HL-60/S4 treated with retinoic acid at 250 ng/mL for 4 days and 3 days (cell line): ENCODE measurements at regions not wholly inside any gene's neighbourhood (a gene's known extent, or its start where the extent isn't known, plus 50 kb on each side); places are given as distances from the start of the nearest gene placed in this dataset.

Source experiments
- in situ Hi-C: fragments of 300-500 bp; cut with MboI; formaldehyde crosslinking; loops from 2 replicates; pipeline ENCODE4 v1.7.0; 2022; ENCODE audit warnings: low sequenced_read_pairs

DNA sequence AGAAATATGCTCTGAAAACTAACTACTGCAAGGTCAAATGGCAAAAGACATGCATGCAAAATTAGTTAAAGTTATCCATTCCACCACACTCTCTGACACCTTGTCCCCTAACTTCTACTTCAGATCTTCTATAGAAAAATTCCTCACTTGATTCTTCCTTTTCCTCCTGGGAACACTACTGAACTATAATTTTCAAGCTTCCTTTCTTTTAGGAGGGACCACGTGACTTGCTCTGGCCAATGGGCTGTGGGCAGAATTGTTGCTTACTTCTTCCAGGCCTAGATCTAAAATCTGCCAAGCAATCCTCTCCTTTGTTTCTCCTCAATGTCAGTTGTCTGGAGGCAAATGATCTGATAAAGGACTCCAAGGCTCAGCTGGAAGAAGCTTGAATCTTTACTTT lies 441.0 kb downstream of the CDK5RAP2 start:
- in situ Hi-C loops, result no loop called here

- in situ Hi-C loops, result no loop called here
These were observed 442.7 kb downstream of the CDK5RAP2 start for GRCh38 chr9:120137186-120137840.

- in situ Hi-C loops, result no loop called here
These were observed 443.3 kb downstream of the CDK5RAP2 start for GRCh38 chr9:120136696-120137095.

DNA sequence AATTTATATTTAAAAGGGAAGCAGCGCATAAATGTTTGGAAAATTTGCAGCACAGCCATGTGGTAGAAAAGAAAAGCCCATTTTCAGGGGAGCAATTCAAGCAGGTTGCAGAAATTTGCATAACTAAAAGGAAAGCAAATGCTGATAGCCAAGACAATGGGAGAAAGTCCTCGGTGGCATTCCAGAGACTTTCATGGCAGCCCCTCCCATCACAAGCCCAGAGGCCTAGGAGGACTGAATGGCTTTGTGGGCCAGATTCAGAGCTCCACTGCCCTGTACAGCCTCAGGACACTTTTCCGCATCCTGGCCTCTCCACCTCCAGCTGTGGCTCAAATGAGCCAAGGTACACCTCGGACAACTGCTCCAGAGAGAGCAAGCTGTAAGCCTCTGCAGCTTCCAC lies 462.9 kb downstream of the CDK5RAP2 start:
- in situ Hi-C loops, result no loop called here

DNA sequence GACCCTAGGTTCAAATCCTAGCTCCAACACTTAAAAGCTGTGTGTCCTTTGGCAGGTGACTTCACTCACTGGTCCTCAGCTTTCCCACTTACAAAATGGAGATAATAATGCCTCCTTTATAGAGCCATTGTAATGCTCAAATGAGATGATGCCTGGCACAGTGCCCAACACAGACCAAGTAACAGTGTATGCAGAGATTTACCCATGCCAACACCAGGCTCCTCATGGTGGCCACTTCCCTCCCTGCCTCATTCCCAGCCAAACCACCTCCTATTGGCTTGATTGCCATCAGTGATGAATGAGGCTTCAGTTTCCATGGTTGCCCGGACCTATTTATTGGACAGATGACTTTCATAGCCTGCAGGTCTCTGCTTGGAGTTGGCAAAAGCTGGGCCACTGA lies 469.4 kb downstream of the CDK5RAP2 start:
- in situ Hi-C loops, result no loop called here

DNA sequence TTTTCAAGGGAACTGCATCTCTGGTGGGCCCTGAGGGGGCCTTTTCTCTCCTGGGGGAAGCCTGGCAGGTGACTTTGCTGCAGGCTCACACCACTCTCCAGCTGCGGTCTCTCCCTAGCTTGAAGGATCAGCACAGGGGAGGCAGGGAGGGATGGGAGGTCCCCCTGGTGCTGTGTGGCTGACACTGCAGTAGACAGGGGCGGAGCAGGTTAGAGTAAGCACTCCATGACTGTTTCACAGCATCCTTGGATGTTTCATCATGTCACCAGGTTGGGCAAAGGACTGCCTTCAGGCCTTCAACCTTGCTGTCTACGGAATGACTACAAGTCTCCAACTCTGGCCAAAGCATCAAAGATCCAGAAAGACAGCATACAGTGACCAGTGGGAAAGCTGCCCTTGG lies 470.7 kb downstream of the CDK5RAP2 start:
- in situ Hi-C loops, result no loop called here

- in situ Hi-C loops, result no loop called here
These were observed 472.8 kb downstream of the CDK5RAP2 start for GRCh38 chr9:120107138-120107537.

DNA sequence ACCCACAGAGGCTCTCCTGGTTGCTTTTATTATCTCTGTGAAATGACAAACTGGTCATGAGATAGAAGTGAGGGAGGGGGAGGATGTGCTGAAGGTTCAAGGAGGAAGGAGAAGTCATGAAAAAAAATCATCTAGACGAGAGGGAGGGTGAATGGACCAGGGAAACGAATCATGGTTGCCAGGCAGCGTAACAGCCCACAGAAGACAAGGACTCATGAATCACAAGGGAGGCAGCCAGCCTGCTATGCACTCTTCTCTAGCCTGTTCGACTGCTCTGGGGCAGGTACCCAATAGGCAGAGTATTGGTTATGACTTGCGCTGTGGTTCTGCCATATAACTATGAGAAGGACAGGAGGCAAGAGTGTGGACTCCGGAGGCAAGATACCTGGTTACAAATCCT lies 475.2 kb downstream of the CDK5RAP2 start:
- in situ Hi-C loops, result no loop called here

GRCh38 chr9:120100595-120100994 lies 479.4 kb downstream of the CDK5RAP2 start:
- in situ Hi-C loops, result no loop called here

DNA sequence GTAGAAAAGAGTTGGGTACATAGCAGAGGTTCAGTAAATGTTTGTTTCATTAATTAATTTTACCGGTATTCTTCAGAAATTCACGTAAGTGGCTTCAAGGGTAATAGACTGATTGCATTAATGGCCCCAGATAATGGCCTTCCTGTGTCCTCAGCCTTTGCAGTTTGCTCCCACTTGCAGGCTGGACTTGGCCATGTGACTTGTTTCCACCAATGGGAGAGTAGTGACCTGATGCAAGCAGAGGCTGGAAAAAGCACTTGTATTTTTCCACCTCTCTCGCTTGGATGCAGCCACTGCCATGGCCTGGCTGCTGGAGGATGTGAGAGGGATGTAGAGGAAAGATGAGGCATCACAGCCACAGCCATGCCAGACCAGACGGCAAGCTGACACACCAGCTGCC lies 480.9 kb downstream of the CDK5RAP2 start:
- in situ Hi-C loops, result no loop called here

GRCh38 chr9:120098584-120098983 lies 481.4 kb downstream of the CDK5RAP2 start:
- in situ Hi-C loops, result no loop called here

DNA sequence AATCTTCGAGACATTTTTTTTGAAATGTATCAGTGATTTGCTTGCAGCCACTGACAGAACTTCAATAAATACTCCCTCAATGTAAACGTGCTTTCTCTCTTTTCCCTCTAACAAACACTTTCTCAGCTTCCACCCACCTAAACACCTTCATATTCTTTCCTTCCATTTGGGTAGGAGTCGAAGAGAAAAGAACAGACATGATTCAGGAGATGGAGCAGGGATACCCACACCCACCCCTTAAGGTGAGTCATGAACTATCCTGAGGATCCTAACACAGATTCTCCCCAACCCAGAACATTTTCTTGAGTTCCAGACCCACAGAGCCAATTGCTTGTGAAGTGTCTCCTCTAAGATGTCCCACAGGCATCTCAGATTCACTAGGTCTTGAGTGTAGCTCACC lies 488.8 kb downstream of the CDK5RAP2 start:
- in situ Hi-C loops, result no loop called here

DNA sequence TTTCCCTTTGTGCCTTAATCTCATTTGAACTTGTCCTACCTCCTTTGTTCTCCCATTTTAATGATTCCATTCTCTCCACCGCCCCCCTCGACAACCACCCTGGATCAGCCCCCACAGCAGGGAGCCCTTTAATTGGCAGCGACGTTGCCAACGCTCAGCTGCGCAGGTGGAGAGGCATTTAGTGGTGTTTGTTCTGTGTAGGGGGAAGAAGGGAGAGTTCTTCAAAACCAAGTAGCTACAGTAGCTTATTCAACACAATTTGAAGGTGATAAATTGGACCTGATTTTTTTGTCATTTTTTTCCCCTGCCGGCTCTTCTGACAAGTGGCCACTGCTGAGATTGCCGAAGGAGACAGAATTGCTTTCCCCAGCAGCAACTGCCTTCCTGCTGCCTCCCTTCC lies 499.1 kb downstream of the CDK5RAP2 start:
- in situ Hi-C loops, result no loop called here

- in situ Hi-C loops, result no loop called here
These were observed 501.9 kb downstream of the CDK5RAP2 start for GRCh38 chr9:120078112-120078511.

DNA sequence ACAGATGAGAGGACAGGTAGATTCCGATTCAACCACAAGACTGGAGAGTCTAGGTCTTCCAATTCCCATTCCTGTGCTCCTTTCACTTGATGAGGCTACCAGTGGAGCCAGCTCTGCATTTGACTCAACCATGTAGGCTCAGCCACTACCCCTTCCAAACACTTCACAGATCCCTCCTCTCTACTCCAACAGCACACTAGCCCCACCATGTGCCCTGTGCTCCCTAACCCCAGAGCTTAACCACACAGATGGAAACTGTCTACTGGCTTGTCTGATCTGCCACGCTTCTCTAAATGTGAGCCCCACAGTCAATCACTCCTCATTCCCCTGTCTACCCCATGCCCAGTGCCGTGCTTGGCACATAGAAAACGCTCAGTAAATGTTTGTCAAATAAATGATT lies 508.2 kb downstream of the CDK5RAP2 start:
- in situ Hi-C loops, result no loop called here

GRCh38 chr9:120066315-120066714 lies 513.7 kb downstream of the CDK5RAP2 start:
- in situ Hi-C loops, result no loop called here

DNA sequence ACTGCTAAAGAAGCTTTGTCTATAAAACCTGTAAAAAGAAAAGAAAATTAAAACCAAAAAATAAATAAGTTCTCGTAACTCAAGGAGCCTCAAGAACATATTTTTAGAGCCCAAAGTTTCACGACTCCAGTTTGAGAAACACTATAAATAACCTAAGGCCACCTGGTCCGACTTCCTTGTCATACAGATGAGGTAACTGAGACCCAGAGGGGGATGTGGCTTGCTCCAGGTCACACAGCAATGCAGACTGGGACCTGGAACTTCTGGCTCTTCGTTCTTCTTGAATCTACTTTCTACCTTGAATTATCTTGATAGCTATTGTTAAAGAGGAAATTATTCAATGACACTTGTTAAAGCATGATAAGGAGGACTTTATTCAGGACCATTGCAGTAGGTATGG lies 514.8 kb downstream of the CDK5RAP2 start:
- in situ Hi-C loops, result no loop called here

- in situ Hi-C loops, result no loop called here
These were observed 535.0 kb downstream of the CDK5RAP2 start for GRCh38 chr9:120045011-120045410.

GRCh38 chr9:120043448-120043847 lies 536.5 kb downstream of the CDK5RAP2 start:
- in situ Hi-C loops, result no loop called here

- in situ Hi-C loops, result no loop called here
These were observed 539.1 kb downstream of the CDK5RAP2 start for GRCh38 chr9:120040896-120041295.

DNA sequence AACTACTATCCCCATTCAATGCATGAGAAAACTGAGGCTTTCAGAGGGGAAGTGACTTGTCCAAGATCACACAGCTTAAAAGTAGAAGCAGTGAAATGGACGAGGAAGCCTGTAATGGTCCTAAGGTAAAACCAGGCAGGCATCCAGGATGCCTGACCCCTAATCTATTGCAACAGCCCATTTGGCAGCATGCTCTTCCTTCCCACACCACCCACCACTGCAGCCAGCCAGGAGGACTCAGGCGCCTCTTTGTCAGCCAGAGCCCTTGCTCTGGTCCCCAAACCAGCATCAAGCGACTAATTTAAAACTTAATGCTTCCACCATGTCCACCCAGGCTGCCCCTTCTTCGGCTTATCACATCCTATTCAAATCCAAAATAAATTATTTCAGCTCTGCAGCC lies 541.6 kb downstream of the CDK5RAP2 start:
- in situ Hi-C loops, result no loop called here

DNA sequence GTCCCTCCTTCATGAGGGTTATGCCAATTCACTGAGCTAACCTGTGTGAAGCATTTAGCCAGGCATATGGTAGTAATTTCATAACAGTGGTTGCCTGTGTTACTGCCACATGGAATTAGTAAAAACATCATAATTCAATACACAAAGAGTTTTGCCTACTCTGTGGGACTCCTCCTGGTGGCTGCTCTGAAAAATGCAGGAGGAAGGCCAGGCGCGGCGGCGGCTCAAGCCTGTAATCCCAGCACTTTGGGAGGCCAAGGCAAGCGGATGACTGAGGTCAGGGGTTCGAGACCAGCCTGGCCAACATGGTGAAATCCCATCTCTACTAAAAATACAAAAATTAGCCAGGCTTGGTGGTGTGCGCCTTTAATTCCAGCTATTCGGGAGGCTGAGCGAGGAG lies 547.3 kb downstream of the CDK5RAP2 start:
- in situ Hi-C loops, result no loop called here

GRCh38 chr9:120030847-120031246 lies 549.1 kb downstream of the CDK5RAP2 start:
- in situ Hi-C loops, result no loop called here
